ENCODE measurements at regions not wholly inside any gene's neighbourhood (a gene's known extent, or its start where the extent isn't known, plus 50 kb on each side); places are given as distances from the start of the nearest gene placed in this dataset.

DNA sequence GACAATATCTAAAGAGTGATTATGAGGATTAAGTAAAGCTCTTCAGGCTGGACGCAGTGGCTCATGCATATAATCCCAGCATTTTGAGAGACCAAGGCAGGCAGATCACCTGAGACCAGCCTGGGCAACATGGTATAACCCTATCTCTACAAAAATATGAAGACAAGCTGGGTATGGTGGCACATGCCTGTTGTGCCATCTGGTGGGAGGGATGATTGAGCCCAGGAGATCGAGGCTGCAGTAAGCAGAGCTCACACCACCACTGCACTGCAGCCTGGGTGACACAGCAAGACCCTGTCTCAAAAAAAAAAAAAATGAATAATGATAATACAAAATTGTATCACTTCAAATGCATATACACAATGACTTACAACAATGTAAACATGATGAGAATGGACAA, 195.6 kb upstream of the AUTS2 start:
- Histone ChIP-seq H3K36me3 (ENCODE audit: control insufficient read depth in 4 of 4, insufficient read depth in 3 of 4, low read depth in 1 of 4, low read length in 3 of 4) (no peaks in the 10 kb centered on the region), H3K27ac (ENCODE audit: low read depth in 1 of 2, low read length in 2 of 2) (no peak overlapping the region), H3K4me3 (ENCODE audit: low read depth in 1 of 3, low read length in 3 of 3) (no peak overlapping the region), H3K4me1 (ENCODE audit: control insufficient read depth in 4 of 4, insufficient read depth in 4 of 4, low read length in 3 of 4) (no peaks in the 10 kb centered on the region), H3K9me3 (ENCODE audit: control insufficient read depth in 4 of 4, low read length in 3 of 4) (no peaks in the 10 kb centered on the region), H3K9ac (ENCODE audit: low read depth in 1 of 2, low read length in 2 of 2) (no peak overlapping the region), H3K27me3 (ENCODE audit: control insufficient read depth in 4 of 4, insufficient read depth in 4 of 4, low read length in 3 of 4) (no peaks in the 10 kb centered on the region)
- TF ChIP-seq JUND (IDR thresholded peaks at IDR 0.05) (no peak), ATF3 (IDR thresholded peaks at IDR 0.05) (no peak), CTCF (IDR thresholded peaks at IDR 0.05; ENCODE audit: low read depth, low read length, missing input control) (peak; percentile 24), RAD21 (IDR thresholded peaks at IDR 0.05) (peak; percentile 60 to 74)
- 75% methylated on average over 2 of the region's 2 CpGs for WGBS
- no peak for DNase-seq (ENCODE audit: low spot score)

GRCh38 chr7:69403169-69403568, 195.1 kb upstream of the AUTS2 start:
- H3K27ac ChIP-seq (ENCODE audit: low read depth in 1 of 2, low read length in 2 of 2): no peak overlapping the region
- no peaks in the 10 kb centered on the region for H3K9me3 ChIP-seq (ENCODE audit: control insufficient read depth in 4 of 4, low read length in 3 of 4)
- no peaks in the 10 kb centered on the region for H3K27me3 ChIP-seq (ENCODE audit: control insufficient read depth in 4 of 4, insufficient read depth in 4 of 4, low read length in 3 of 4)
- DNase-seq (ENCODE audit: low spot score): no peak
- no peak overlapping the region for H3K9ac ChIP-seq (ENCODE audit: low read depth in 1 of 2, low read length in 2 of 2)
- H3K4me3 ChIP-seq (ENCODE audit: low read depth in 1 of 3, low read length in 3 of 3): no peak overlapping the region
- no peaks in the 10 kb centered on the region for H3K4me1 ChIP-seq (ENCODE audit: control insufficient read depth in 4 of 4, insufficient read depth in 4 of 4, low read length in 3 of 4)
- peak; percentile 31 for TF ChIP-seq CTCF (IDR thresholded peaks at IDR 0.05; ENCODE audit: low read depth, low read length, missing input control)
- TF ChIP-seq RAD21 (IDR thresholded peaks at IDR 0.05): peak; percentile 34 to 49
- TF ChIP-seq TAF1 (conservative IDR thresholded peaks at IDR 0.05): no peak
- no peaks in the 10 kb centered on the region for H3K36me3 ChIP-seq (ENCODE audit: control insufficient read depth in 4 of 4, insufficient read depth in 3 of 4, low read depth in 1 of 4, low read length in 3 of 4)
- WGBS: 63% methylated on average over 2 of the region's 2 CpGs

GRCh38 chr7:69411018-69411417, 187.3 kb upstream of the AUTS2 start:
- no peaks in the 10 kb centered on the region for H3K4me1 ChIP-seq (ENCODE audit: control insufficient read depth in 4 of 4, insufficient read depth in 4 of 4, low read length in 3 of 4)
- no peaks in the 10 kb centered on the region for H3K9me3 ChIP-seq (ENCODE audit: control insufficient read depth in 4 of 4, low read length in 3 of 4)
- DNase-seq (ENCODE audit: low spot score): no peak
- TF ChIP-seq GABPA (IDR thresholded peaks at IDR 0.05 in 1 of 2, conservative IDR thresholded peaks at IDR 0.05 in 1 of 2): no peak
- WGBS: 79% methylated on average over 7 of the region's 7 CpGs
- no peak overlapping the region for H3K27ac ChIP-seq (ENCODE audit: low read depth in 1 of 2, low read length in 2 of 2)
- H3K27me3 ChIP-seq (ENCODE audit: control insufficient read depth in 4 of 4, insufficient read depth in 4 of 4, low read length in 3 of 4): no peaks in the 10 kb centered on the region
- H3K36me3 ChIP-seq (ENCODE audit: control insufficient read depth in 4 of 4, insufficient read depth in 3 of 4, low read depth in 1 of 4, low read length in 3 of 4): no peaks in the 10 kb centered on the region
- no peak overlapping the region for H3K4me3 ChIP-seq (ENCODE audit: low read depth in 1 of 3, low read length in 3 of 3)
- H3K9ac ChIP-seq (ENCODE audit: low read depth in 1 of 2, low read length in 2 of 2): no peak overlapping the region

GRCh38 chr7:69411466-69411865, 186.8 kb upstream of the AUTS2 start:
- H3K27me3 ChIP-seq (ENCODE audit: control insufficient read depth in 4 of 4, insufficient read depth in 4 of 4, low read length in 3 of 4): no peaks in the 10 kb centered on the region
- no peaks in the 10 kb centered on the region for H3K9me3 ChIP-seq (ENCODE audit: control insufficient read depth in 4 of 4, low read length in 3 of 4)
- TF ChIP-seq FOXA1 (IDR thresholded peaks at IDR 0.05): no peak
- no peak for TF ChIP-seq SP1 (IDR thresholded peaks at IDR 0.05)
- no peak for TF ChIP-seq EGR1 (IDR thresholded peaks at IDR 0.05; ENCODE audit: low read depth in 2 of 2)
- no peak for TF ChIP-seq ATF3 (IDR thresholded peaks at IDR 0.05)
- TF ChIP-seq RXRA (IDR thresholded peaks at IDR 0.05): no peak
- TF ChIP-seq RAD21 (IDR thresholded peaks at IDR 0.05): no peak
- TF ChIP-seq HNF4A (conservative IDR thresholded peaks at IDR 0.05): no peak
- TF ChIP-seq JUND (IDR thresholded peaks at IDR 0.05): no peak
- H3K27ac ChIP-seq (ENCODE audit: low read depth in 1 of 2, low read length in 2 of 2): no peak overlapping the region
- H3K9ac ChIP-seq (ENCODE audit: low read depth in 1 of 2, low read length in 2 of 2): no peak overlapping the region
- DNase-seq (ENCODE audit: low spot score): no peak
- no peaks in the 10 kb centered on the region for H3K36me3 ChIP-seq (ENCODE audit: control insufficient read depth in 4 of 4, insufficient read depth in 3 of 4, low read depth in 1 of 4, low read length in 3 of 4)
- H3K4me1 ChIP-seq (ENCODE audit: control insufficient read depth in 4 of 4, insufficient read depth in 4 of 4, low read length in 3 of 4): no peaks in the 10 kb centered on the region
- 80% methylated on average over 8 of the region's 8 CpGs for WGBS
- H3K4me3 ChIP-seq (ENCODE audit: low read depth in 1 of 3, low read length in 3 of 3): no peak overlapping the region
